HFFc6 (cell line): ENCODE measurements at regions not wholly inside any gene's neighbourhood (a gene's known extent, or its start where the extent isn't known, plus 50 kb on each side); places are given as distances from the start of the nearest gene placed in this dataset.
A peak's percentile ranks its signal among the peaks of the same experiment; 100 is the strongest.

Experiments
- DNase-seq: peaks from one replicate; pipeline ENCODE4 v3.0.0-alpha.2; 2018
- H3K27ac Mint-ChIP-seq: 2 replicates; pipeline ENCODE4 v1.8.0; 2020; ENCODE audit warnings: mild to moderate bottlenecking, mixed read lengths
- H3K27me3 Mint-ChIP-seq: 2 replicates; pipeline ENCODE4 v1.8.0; 2021; ENCODE audit warnings: mild to moderate bottlenecking, moderate library complexity, mixed read lengths; ENCODE audit not compliant: insufficient read depth
- H3K36me3 Mint-ChIP-seq: 2 replicates; pipeline ENCODE4 v1.8.0; 2021; ENCODE audit warnings: low read depth, mixed read lengths
- H3K4me1 Mint-ChIP-seq: 2 replicates; pipeline ENCODE4 v1.8.0; 2020; ENCODE audit warnings: low read depth, mixed read lengths
- H3K4me3 Mint-ChIP-seq: 2 replicates; pipeline ENCODE4 v1.8.0; 2020; ENCODE audit warnings: mild to moderate bottlenecking, moderate library complexity, mixed read lengths
- H3K9me3 Mint-ChIP-seq: 2 replicates; pipeline ENCODE4 v1.8.0; 2020; ENCODE audit warnings: mild to moderate bottlenecking, mixed read lengths
- TF ChIP-seq, protein P1 (sequence below): fragments of 200-600 bp; sonication (generic); IDR thresholded peaks from 2 replicates; pipeline ENCODE4 v1.5.0; 2021; ENCODE audit warnings: antibody characterized with exemption, mild to moderate bottlenecking

DNA sequence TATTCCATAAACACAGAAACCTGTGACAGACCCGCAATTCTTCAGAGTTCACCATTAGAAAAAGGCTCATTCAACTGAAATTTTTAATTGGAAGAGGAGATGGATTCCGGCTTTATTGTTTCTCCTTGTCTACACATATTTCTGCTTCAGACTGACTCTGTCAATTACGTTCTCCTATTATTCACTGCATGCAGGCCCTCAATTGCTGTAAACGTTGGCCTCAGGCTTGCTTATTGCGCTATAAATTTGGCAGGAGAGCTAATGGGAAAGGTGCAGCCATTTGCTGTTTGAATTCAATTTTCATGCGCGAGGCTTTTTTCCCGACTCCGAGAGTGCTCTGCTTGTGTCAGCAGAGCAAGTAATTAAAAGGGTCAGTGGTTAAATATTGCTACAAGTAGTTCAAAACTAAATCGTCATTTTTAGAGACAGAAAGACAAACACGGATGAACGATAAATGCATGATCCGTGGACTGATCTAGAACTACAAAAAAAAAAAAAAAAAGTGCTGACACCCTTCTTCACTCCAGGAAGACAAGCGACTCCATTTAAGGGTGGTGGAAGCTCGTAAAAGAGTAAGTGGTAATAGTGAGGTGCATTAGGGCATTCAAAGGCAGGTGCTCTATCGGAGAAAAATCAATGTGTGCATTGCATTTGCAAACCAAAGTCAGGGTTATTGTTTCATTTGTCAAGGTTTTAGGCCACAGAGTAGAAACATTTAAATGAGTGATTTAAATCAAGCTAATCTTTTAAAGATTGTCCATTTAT is 841.6 kb upstream of the FRG1 start:
- Mint-ChIP-seq H3K4me1 (no peaks in the 10 kb centered on the region; the same call in 1 of the 2 replicates), H3K36me3 (no peaks in the 10 kb centered on the region), H3K27ac (no peak overlapping the region), H3K9me3 (no peaks in the 10 kb centered on the region), H3K27me3 (peaks cover 3% of the 10 kb centered on the region), H3K4me3 (no peak overlapping the region)
- TF ChIP-seq, protein P1, sequence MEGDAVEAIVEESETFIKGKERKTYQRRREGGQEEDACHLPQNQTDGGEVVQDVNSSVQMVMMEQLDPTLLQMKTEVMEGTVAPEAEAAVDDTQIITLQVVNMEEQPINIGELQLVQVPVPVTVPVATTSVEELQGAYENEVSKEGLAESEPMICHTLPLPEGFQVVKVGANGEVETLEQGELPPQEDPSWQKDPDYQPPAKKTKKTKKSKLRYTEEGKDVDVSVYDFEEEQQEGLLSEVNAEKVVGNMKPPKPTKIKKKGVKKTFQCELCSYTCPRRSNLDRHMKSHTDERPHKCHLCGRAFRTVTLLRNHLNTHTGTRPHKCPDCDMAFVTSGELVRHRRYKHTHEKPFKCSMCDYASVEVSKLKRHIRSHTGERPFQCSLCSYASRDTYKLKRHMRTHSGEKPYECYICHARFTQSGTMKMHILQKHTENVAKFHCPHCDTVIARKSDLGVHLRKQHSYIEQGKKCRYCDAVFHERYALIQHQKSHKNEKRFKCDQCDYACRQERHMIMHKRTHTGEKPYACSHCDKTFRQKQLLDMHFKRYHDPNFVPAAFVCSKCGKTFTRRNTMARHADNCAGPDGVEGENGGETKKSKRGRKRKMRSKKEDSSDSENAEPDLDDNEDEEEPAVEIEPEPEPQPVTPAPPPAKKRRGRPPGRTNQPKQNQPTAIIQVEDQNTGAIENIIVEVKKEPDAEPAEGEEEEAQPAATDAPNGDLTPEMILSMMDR, result no peak
- DNase-seq, result no peak

DNA sequence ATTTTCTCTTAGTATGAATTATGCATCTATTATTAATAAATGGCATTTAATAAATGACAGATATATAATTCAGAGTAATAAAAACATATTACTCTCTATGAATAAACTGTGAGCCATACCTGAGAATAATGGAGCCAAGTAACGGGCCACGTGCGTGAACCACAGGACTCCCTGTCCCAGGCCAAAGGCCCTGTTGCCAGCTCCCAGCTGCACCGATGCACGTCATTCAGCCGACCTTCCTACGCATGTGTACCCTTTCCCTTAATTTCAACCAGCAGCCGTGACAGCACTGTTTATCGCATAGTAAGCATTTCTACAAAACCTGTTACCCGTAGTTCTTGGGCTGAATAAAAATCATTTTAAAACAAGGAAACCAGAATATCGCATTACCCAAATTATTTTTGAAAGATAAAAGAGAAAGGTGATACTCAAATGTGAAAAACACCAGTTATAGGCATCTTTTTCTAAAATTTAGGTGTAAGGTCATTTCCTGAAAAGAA is 827.2 kb upstream of the FRG1 start:
- H3K27me3 Mint-ChIP-seq, result no peaks in the 10 kb centered on the region
- DNase-seq, result no peak
- TF ChIP-seq, protein P1, result no peak
- no peaks in the 10 kb centered on the region for H3K36me3 Mint-ChIP-seq
- no peaks in the 10 kb centered on the region; the same call in 1 of the 2 replicates for H3K4me1 Mint-ChIP-seq
- no peak overlapping the region for H3K27ac Mint-ChIP-seq
- no peaks in the 10 kb centered on the region for H3K9me3 Mint-ChIP-seq
- no peak overlapping the region for H3K4me3 Mint-ChIP-seq

DNA sequence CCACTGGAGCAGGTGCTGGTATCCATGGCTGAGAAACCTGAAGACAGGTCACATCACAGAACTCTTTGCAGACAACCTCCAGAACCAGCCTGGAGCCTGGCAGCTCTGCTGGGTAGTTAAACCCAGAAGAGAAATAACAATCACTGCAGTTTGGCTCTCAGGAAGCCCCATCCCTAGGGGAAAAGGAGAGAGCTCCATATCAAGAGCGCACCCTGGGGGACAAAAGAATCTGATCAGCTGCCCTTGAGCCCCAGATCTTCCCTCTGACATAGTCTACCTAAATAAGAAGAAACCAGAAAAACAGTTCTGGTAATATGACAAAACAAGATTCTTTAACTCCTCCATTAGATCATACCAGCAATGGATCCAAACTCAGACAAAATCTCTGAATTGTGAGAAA is 823.2 kb upstream of the FRG1 start:
- Mint-ChIP-seq H3K4me1 (no peaks in the 10 kb centered on the region; the same call in 1 of the 2 replicates), H3K27me3 (no peaks in the 10 kb centered on the region; the same call in 1 of the 2 replicates), H3K27ac (no peak overlapping the region), H3K9me3 (no peaks in the 10 kb centered on the region), H3K4me3 (no peak overlapping the region), H3K36me3 (no peaks in the 10 kb centered on the region)
- TF ChIP-seq, protein P1, result peak; percentile 70
- DNase-seq, result peak; percentile 2

DNA sequence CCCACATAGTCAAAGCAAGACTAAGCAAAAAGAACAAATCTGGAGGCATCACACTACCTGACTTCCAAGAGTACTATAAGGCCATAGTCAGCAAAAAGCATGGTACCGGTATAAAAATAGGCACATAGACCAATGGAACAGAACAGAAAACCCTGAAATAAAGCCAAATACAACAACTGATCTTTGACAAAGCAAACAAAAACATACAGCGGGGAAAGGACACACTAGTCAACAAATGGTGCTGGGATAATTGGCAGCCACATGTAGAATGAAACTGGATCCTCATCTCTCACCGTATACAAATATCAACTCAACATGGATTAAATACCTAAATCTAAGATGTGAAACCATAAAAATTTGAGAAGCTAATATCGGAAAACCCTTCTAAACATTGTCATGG is 819.3 kb upstream of the FRG1 start:
- no peaks in the 10 kb centered on the region for H3K9me3 Mint-ChIP-seq
- no peaks in the 10 kb centered on the region for H3K36me3 Mint-ChIP-seq
- H3K27me3 Mint-ChIP-seq, result no peaks in the 10 kb centered on the region; the same call in 1 of the 2 replicates
- TF ChIP-seq, protein P1, result no peak
- H3K4me1 Mint-ChIP-seq, result no peaks in the 10 kb centered on the region
- no peak overlapping the region for H3K27ac Mint-ChIP-seq
- no peak for DNase-seq
- H3K4me3 Mint-ChIP-seq, result no peak overlapping the region

DNA sequence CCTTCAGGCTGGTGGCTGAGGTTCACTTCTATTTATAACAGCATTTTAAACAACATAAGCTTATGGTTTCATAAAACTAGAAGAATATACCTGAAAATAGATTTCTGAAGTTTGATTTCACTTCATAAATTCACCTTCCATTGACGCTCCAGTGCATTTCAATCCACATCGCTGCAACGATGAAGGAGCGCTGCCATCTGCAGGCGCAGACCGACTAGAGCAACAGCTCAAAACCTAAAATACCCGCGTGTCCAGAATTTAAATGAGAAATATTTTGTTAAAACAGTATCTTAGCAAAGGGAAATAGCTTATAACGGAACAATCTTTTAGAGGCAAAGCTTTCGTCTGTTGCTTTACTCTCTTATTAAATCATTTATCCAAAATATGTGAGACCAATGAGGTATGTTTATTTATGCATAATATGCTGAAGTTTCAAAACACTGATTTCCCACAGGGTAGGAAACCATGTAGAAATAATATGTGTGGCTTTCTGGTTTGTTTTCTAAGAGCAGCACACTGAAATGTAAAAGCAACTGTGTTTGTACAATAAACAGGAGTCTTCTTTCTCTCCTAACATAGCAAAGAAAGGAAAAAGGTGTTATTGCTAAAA is 816.4 kb upstream of the FRG1 start:
- TF ChIP-seq, protein P1, result peak; percentile 86
- Mint-ChIP-seq H3K9me3 (no peaks in the 10 kb centered on the region), H3K4me1 (no peaks in the 10 kb centered on the region), H3K36me3 (no peaks in the 10 kb centered on the region), H3K4me3 (no peak overlapping the region; the same call in 1 of the 2 replicates), H3K27ac (no peak overlapping the region), H3K27me3 (no peaks in the 10 kb centered on the region; the same call in 1 of the 2 replicates)
- peak; percentile 41 for DNase-seq
